ENCODE measurements at regions not wholly inside any gene's neighbourhood (a gene's known extent, or its start where the extent isn't known, plus 50 kb on each side); places are given as distances from the start of the nearest gene placed in this dataset.
"Not testable (repeated sequence)": the region's sequence is repeated elsewhere in the genome, so short reads cannot be mapped to it uniquely, and the experiment has no call there.

- DNase-seq: no peak
These were observed 1455.5 kb downstream of the SUCLG1 start for GRCh38 chr2:83003555-83003954.

- no peak for DNase-seq
These were observed 1456.4 kb downstream of the SUCLG1 start for GRCh38 chr2:83002706-83003105.

- no peak for DNase-seq
These were observed 1460.3 kb downstream of the SUCLG1 start for GRCh38 chr2:82998781-82999180.

GRCh38 chr2:82996217-82996616 is 1462.9 kb downstream of the SUCLG1 start:
- DNase-seq: no peak

GRCh38 chr2:82994151-82994550 is 1464.9 kb downstream of the SUCLG1 start:
- no peak for DNase-seq

GRCh38 chr2:82993609-82994008 is 1465.5 kb downstream of the SUCLG1 start:
- DNase-seq: no peak

- no peak for DNase-seq
These were observed 1466.1 kb downstream of the SUCLG1 start for GRCh38 chr2:82992968-82993367.

- not testable (repeated sequence) for DNase-seq
These were observed 1471.4 kb downstream of the SUCLG1 start for GRCh38 chr2:82987706-82988105.

- DNase-seq: no peak
These were observed 1472.2 kb downstream of the SUCLG1 start for GRCh38 chr2:82986899-82987298.

- no peak for DNase-seq
These were observed 1473.4 kb downstream of the SUCLG1 start for GRCh38 chr2:82985572-82986197.

GRCh38 chr2:82968358-82968757 is 1490.7 kb downstream of the SUCLG1 start:
- DNase-seq: no peak

- no peak for DNase-seq
These were observed 1494.7 kb downstream of the SUCLG1 start for GRCh38 chr2:82964341-82964740.

- no peak for DNase-seq
These were observed 1499.4 kb downstream of the SUCLG1 start for GRCh38 chr2:82959727-82960126.

- no peak for DNase-seq
These were observed 1504.2 kb downstream of the SUCLG1 start for GRCh38 chr2:82954868-82955267.

GRCh38 chr2:82939211-82939610 is 1519.9 kb downstream of the SUCLG1 start:
- no peak for DNase-seq

GRCh38 chr2:82938321-82938845 is 1520.7 kb downstream of the SUCLG1 start:
- not testable (repeated sequence) for DNase-seq

- no peak for DNase-seq
These were observed 1545.5 kb downstream of the SUCLG1 start for GRCh38 chr2:82913566-82913965.

GRCh38 chr2:82896117-82896516 is 1563.0 kb downstream of the SUCLG1 start:
- no peak for DNase-seq

GRCh38 chr2:82893190-82893589 is 1565.9 kb downstream of the SUCLG1 start:
- DNase-seq: no peak

- DNase-seq: no peak
These were observed 1579.3 kb downstream of the SUCLG1 start for GRCh38 chr2:82879803-82880202.

GRCh38 chr2:82875858-82876257 is 1583.2 kb downstream of the SUCLG1 start:
- DNase-seq: no peak

- DNase-seq: no peak
These were observed 1601.1 kb downstream of the SUCLG1 start for GRCh38 chr2:82857967-82858366.

- DNase-seq: no peak
These were observed 1605.8 kb downstream of the SUCLG1 start for GRCh38 chr2:82853299-82853698.

- DNase-seq: no peak
These were observed 1606.3 kb downstream of the SUCLG1 start for GRCh38 chr2:82852787-82853186.

- no peak for DNase-seq
These were observed 1610.8 kb downstream of the SUCLG1 start for GRCh38 chr2:82848285-82848684.

Measured in NCI-H187 (cell line).